ENCODE measurements at regions not wholly inside any gene's neighbourhood (a gene's known extent, or its start where the extent isn't known, plus 50 kb on each side); places are given as distances from the start of the nearest gene placed in this dataset.
"Not testable (repeated sequence)": the region's sequence is repeated elsewhere in the genome, so short reads cannot be mapped to it uniquely, and the experiment has no call there.

DNA sequence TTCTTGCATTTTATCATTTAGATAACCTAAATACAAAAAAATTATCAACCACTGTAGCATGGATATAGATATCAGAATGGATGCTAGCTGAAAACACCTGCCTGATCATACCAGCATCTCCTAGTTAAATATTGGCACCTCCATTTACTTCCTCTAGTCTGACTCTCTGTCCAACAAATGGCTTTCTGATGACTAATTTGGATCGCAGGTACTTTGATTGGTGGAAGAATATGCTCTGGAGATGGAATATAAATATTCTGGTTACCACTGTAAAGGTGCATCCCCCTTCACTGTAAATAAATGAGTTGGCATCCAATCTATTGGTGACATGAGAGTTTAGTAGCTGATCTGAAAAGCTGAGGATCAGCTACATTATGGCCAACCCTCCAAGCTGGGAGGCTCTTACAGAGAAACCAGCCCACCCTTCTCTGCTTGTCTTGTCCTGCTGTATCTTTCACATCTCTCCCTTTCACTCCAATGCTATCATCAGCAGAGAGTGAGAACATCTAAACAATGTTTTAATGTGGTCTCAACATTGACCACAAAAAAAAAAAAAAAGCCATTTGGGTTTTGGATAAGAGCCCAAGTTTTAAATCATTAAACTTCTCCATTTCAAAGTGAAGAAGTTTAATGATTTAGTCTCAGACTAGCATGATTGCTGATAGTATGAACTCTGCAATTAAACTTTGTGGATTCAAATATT is 90.5 kb downstream of the PMAIP1 start:
- H3K4me1 Mint-ChIP-seq: no peaks in the 10 kb centered on the region
- H3K27me3 Mint-ChIP-seq: peaks cover 36% of the 10 kb centered on the region
- no peaks in the 10 kb centered on the region for H3K9me3 Mint-ChIP-seq
- POLR2A ChIA-PET: interaction anchor here (0.6 kb wide), 1 partner anchor 570 kb away, joined by 3 read pairs; no protein-coding TSS in a partner anchor
- ATAC-seq (ENCODE audit: low read depth) (no peak), DNase-seq (no peak)
- no peaks in the 10 kb centered on the region for H3K36me3 Mint-ChIP-seq
- no peak overlapping the region for H3K27ac Mint-ChIP-seq
- H3K4me3 Mint-ChIP-seq: no peak overlapping the region

GRCh38 chr18:59988098-59988706 is 88.4 kb downstream of the PMAIP1 start:
- POLR2A ChIA-PET: interaction anchor here (0.6 kb wide), 1 partner anchor 13 kb away, joined by 6 read pairs; no protein-coding TSS in a partner anchor
- no peak for DNase-seq

GRCh38 chr18:59987102-59987501 is 87.3 kb downstream of the PMAIP1 start:
- ATAC-seq (ENCODE audit: low read depth): no peak

More at GRCh38 chr18:59988098-59988706, 88.4 kb downstream of the PMAIP1 start:
- H3K4me3 Mint-ChIP-seq: no peak overlapping the region
- ATAC-seq (ENCODE audit: low read depth): no peak
- H3K4me1 Mint-ChIP-seq: no peaks in the 10 kb centered on the region
- no peak overlapping the region for H3K27ac Mint-ChIP-seq
- peaks cover 32% of the 10 kb centered on the region for H3K27me3 Mint-ChIP-seq
- no peaks in the 10 kb centered on the region for H3K9me3 Mint-ChIP-seq
- H3K36me3 Mint-ChIP-seq: no peaks in the 10 kb centered on the region

DNA sequence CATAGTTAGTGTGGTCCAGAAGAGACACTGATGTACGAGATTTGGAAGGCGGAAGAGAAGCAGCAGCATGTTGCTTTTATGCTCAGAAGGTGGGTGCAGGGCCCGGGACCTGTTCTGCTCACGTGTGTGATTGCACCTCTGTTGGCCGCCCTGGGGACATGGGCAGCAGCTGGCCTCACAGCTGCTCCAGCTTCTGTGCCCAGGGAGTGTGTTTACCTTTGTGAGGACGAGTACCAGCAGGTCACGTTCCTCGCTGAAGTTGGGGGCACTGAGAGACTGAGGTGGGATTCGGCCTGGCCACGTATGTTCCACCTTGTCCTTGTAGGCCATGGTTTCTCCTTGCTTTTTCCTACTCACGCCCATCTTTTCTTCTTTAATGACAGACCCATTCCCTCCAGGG is 86.3 kb downstream of the PMAIP1 start:
- Mint-ChIP-seq H3K9me3 (no peaks in the 10 kb centered on the region), H3K4me1 (no peaks in the 10 kb centered on the region), H3K36me3 (no peaks in the 10 kb centered on the region), H3K4me3 (no peak overlapping the region), H3K27ac (no peak overlapping the region), H3K27me3 (peaks cover 22% of the 10 kb centered on the region)
- no peak for DNase-seq
- no peak for ATAC-seq (ENCODE audit: low read depth)
- POLR2A ChIA-PET: no interaction called here

More at GRCh38 chr18:59987102-59987501, 87.3 kb downstream of the PMAIP1 start:
- POLR2A ChIA-PET: no interaction called here
- Mint-ChIP-seq H3K27ac (no peak overlapping the region), H3K36me3 (no peaks in the 10 kb centered on the region), H3K4me3 (no peak overlapping the region), H3K4me1 (no peaks in the 10 kb centered on the region), H3K27me3 (peaks cover 25% of the 10 kb centered on the region), H3K9me3 (no peaks in the 10 kb centered on the region)
- no peak for DNase-seq

- ATAC-seq (ENCODE audit: low read depth) (no peak), DNase-seq (no peak)
- H3K27ac Mint-ChIP-seq: no peak overlapping the region
- no peaks in the 10 kb centered on the region for H3K36me3 Mint-ChIP-seq
- peaks cover 17% of the 10 kb centered on the region for H3K27me3 Mint-ChIP-seq
- H3K4me3 Mint-ChIP-seq: no peak overlapping the region
- H3K4me1 Mint-ChIP-seq: no peaks in the 10 kb centered on the region
- POLR2A ChIA-PET: no interaction called here
- H3K9me3 Mint-ChIP-seq: no peaks in the 10 kb centered on the region
These were observed 85.5 kb downstream of the PMAIP1 start for GRCh38 chr18:59985289-59985688.

- no peaks in the 10 kb centered on the region for H3K36me3 Mint-ChIP-seq
- no peak overlapping the region for H3K4me3 Mint-ChIP-seq
- POLR2A ChIA-PET: no interaction called here
- H3K27ac Mint-ChIP-seq: no peak overlapping the region
- no peaks in the 10 kb centered on the region for H3K4me1 Mint-ChIP-seq
- H3K27me3 Mint-ChIP-seq: peaks cover 5% of the 10 kb centered on the region
- ATAC-seq (ENCODE audit: low read depth) (no peak), DNase-seq (no peak)
- H3K9me3 Mint-ChIP-seq: no peaks in the 10 kb centered on the region
These were observed 83.7 kb downstream of the PMAIP1 start for GRCh38 chr18:59983506-59983905.

- no peak for ATAC-seq (ENCODE audit: low read depth)
- Mint-ChIP-seq H3K4me3 (no peak overlapping the region), H3K36me3 (no peaks in the 10 kb centered on the region), H3K27ac (no peak overlapping the region), H3K27me3 (peaks cover 1% of the 10 kb centered on the region), H3K9me3 (no peaks in the 10 kb centered on the region), H3K4me1 (no peaks in the 10 kb centered on the region)
- DNase-seq: no peak
- POLR2A ChIA-PET: no interaction called here
These were observed 80.4 kb downstream of the PMAIP1 start for GRCh38 chr18:59980188-59980637.

- H3K4me3 Mint-ChIP-seq: no peak overlapping the region
- POLR2A ChIA-PET: no interaction called here
- H3K36me3 Mint-ChIP-seq: no peaks in the 10 kb centered on the region
- no peak overlapping the region for H3K27ac Mint-ChIP-seq
- H3K27me3 Mint-ChIP-seq: peaks cover 13% of the 10 kb centered on the region
- H3K4me1 Mint-ChIP-seq: peaks cover 9% of the 10 kb centered on the region
- no peaks in the 10 kb centered on the region for H3K9me3 Mint-ChIP-seq
- ATAC-seq (ENCODE audit: low read depth) (no peak), DNase-seq (no peak)
These were observed 72.2 kb downstream of the PMAIP1 start for GRCh38 chr18:59971871-59972428.

DNA sequence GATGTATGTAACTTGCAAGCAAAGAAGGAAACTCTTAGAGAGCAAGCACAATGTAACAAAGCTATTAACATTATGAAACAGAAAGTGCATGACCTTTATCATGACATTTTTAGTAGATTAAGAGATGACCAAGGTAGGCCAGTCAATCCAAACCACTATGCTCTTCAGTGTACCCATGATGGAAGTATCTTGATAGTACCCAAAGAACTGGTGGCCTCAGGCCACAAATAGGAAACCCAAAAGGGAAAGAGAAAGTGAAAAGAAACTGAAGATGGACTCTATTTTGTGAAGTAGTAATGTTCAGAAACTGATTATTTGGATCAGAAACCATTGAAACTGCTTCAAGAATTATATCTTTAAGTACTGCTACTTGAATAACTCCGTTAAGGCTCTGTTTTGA is 71.3 kb downstream of the PMAIP1 start:
- H3K27me3 Mint-ChIP-seq: peaks cover 14% of the 10 kb centered on the region
- peak; percentile 33 for ATAC-seq (ENCODE audit: low read depth)
- DNase-seq, H3K27ac Mint-ChIP-seq, POLR2A ChIA-PET, H3K4me3 Mint-ChIP-seq, H3K4me1 Mint-ChIP-seq, H3K9me3 Mint-ChIP-seq, H3K36me3 Mint-ChIP-seq: not testable (repeated sequence)

DNA sequence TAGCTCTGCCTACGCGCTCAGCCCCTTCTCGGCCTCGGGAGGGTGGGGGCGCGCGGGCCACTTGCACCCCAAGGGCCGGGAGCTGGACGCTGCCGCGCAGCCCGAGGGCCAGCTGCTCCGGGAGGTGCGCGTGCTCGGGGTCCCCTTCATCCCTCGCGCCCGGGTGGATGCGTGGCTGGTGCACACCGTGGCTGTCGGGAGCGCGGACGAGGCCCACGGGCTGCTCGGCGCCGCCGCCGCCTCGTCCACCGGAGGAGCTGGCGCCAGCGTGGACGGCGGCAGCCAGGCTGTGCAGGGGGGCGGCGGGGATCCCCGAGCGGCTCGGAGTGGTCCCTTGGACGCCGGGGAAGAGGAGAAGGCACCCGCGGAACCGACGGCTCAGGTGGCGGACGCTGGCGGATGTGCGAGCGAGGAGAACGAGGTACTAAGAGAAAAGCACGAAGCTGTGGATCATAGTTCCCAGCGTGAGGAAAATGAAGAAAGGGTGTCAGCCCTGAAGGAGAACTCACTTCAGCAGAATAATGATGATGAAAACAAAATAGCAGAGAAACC is 69.8 kb downstream of the PMAIP1 start:
- H3K4me1 Mint-ChIP-seq: not testable (repeated sequence)

DNA sequence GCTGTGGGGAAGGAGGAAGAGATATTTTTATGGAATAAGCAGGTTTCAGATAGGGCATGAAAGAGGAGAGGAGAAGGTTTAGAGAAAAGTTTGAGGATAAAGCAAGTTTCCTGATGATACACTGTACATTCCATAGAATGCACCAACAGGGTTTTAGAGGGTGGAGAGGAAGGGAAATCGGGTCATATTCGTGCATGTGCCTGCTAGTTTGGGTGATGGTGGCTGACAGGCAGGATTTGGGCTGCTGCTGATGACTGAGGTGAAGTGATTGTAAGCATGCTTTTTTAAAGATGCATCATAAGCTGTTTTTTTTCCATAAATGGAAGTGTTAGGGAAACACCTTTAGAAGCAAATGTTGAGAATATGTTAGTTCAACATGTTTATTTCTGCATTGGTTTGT is 68.8 kb downstream of the PMAIP1 start:
- Mint-ChIP-seq H3K36me3 (no peaks in the 10 kb centered on the region), H3K4me1 (peaks cover 9% of the 10 kb centered on the region), H3K9me3 (no peaks in the 10 kb centered on the region), H3K27me3 (peaks cover 25% of the 10 kb centered on the region), H3K4me3 (no peak overlapping the region), H3K27ac (no peak overlapping the region)
- ATAC-seq (ENCODE audit: low read depth): no peak
- no peak for DNase-seq
- POLR2A ChIA-PET: no interaction called here

More for the DNA sequence above, 69.8 kb downstream of the PMAIP1 start:
- DNase-seq; H3K27ac Mint-ChIP-seq; H3K4me3 Mint-ChIP-seq; H3K9me3 Mint-ChIP-seq; ATAC-seq (ENCODE audit: low read depth); POLR2A ChIA-PET; H3K36me3 Mint-ChIP-seq: not testable (repeated sequence)
- H3K27me3 Mint-ChIP-seq: peaks cover 24% of the 10 kb centered on the region

GRCh38 chr18:59967878-59968277 is 68.1 kb downstream of the PMAIP1 start:
- Mint-ChIP-seq H3K4me1 (peaks cover 9% of the 10 kb centered on the region), H3K36me3 (no peaks in the 10 kb centered on the region)
- POLR2A ChIA-PET: no interaction called here

DNA sequence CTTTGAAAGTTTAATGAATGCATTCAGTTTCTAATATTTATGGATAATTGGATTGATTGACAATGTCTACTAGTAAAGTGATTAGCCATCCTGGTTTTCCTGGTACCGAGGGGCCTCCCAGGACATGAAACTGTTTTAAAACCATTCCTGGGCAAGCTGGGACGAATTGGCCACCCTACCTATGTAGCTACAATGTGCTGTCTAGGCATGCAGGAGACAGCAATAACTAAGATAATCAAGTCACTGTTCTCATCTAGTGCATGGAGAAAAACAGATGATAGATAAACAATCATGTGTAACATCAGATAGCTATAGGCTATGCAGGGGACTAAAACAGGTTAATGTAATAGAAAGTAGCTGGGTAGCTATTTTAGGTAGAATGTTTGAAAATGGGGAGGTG is 67.1 kb downstream of the PMAIP1 start:
- H3K27ac Mint-ChIP-seq: no peak overlapping the region
- H3K4me3 Mint-ChIP-seq: no peak overlapping the region
- peaks cover 9% of the 10 kb centered on the region for H3K4me1 Mint-ChIP-seq
- no peaks in the 10 kb centered on the region for H3K9me3 Mint-ChIP-seq
- no peak for ATAC-seq (ENCODE audit: low read depth)
- H3K27me3 Mint-ChIP-seq: peaks cover 26% of the 10 kb centered on the region
- POLR2A ChIA-PET: no interaction called here
- DNase-seq: no peak
- no peaks in the 10 kb centered on the region for H3K36me3 Mint-ChIP-seq

More at GRCh38 chr18:59967878-59968277, 68.1 kb downstream of the PMAIP1 start:
- no peak overlapping the region for H3K4me3 Mint-ChIP-seq
- peaks cover 25% of the 10 kb centered on the region for H3K27me3 Mint-ChIP-seq
- no peak for ATAC-seq (ENCODE audit: low read depth)
- no peak for DNase-seq
- H3K9me3 Mint-ChIP-seq: no peaks in the 10 kb centered on the region
- no peak overlapping the region for H3K27ac Mint-ChIP-seq

DNA sequence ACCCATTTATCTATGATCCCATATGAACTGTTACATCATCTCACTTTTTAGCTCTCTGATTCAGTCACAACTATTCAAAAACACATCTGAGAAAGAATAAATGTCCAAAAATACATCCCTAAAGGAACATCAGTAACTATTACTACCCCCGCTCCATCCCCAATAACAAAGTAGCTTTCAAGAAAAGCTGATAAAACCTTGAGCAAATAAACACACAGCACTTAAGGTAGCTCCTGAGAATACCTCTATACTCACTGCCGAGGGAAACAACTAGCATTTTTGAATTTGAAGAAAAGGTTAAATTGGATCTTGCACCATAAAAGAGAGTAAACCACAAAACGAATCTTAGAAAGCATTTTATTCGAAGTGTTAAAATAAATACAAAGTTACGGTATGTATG is 63.4 kb downstream of the PMAIP1 start:
- H3K27ac Mint-ChIP-seq: no peak overlapping the region
- peaks cover 30% of the 10 kb centered on the region for H3K27me3 Mint-ChIP-seq
- H3K4me3 Mint-ChIP-seq: no peak overlapping the region

More for the DNA sequence above, 63.4 kb downstream of the PMAIP1 start:
- ATAC-seq (ENCODE audit: low read depth): no peak
- no peak for DNase-seq
- Mint-ChIP-seq H3K4me1 (peaks cover 8% of the 10 kb centered on the region), H3K36me3 (no peaks in the 10 kb centered on the region), H3K9me3 (no peaks in the 10 kb centered on the region)
- POLR2A ChIA-PET: no interaction called here
